22Rv1 (cell line): ENCODE measurements at regions not wholly inside any gene's neighbourhood (a gene's known extent, or its start where the extent isn't known, plus 50 kb on each side); places are given as distances from the start of the nearest gene placed in this dataset.

Source experiments
- CTCF ChIP-seq: fragments of 450-650 bp; IDR thresholded peaks from 2 replicates; pipeline ENCODE4 v1.5.1; 2017; ENCODE audit warnings: mild to moderate bottlenecking
- ZFX ChIP-seq: fragments of 450-650 bp; IDR thresholded peaks from 2 replicates; pipeline ENCODE4 v1.6.1; 2017; ENCODE audit warnings: antibody characterized with exemption, borderline replicate concordance

- TF ChIP-seq CTCF (no peak), ZFX (no peak)
Measured at GRCh38 chr1:82279241-82279640, 478.5 kb downstream of the ADGRL2 start.
